22Rv1 (cell line): ENCODE measurements at regions not wholly inside any gene's neighbourhood (a gene's known extent, or its start where the extent isn't known, plus 50 kb on each side); places are given as distances from the start of the nearest gene placed in this dataset.

Source experiments
- CTCF ChIP-seq: fragments of 450-650 bp; IDR thresholded peaks from 2 replicates; pipeline ENCODE4 v1.5.1; 2017; ENCODE audit warnings: mild to moderate bottlenecking
- ZFX ChIP-seq: fragments of 450-650 bp; IDR thresholded peaks from 2 replicates; pipeline ENCODE4 v1.6.1; 2017; ENCODE audit warnings: antibody characterized with exemption, borderline replicate concordance

GRCh38 chr5:116377276-116378006, 197.2 kb downstream of the SEMA6A start:
- TF ChIP-seq CTCF (no peak), ZFX (no peak)
